PC-9 (cell line): ENCODE measurements at regions not wholly inside any gene's neighbourhood (a gene's known extent, or its start where the extent isn't known, plus 50 kb on each side); places are given as distances from the start of the nearest gene placed in this dataset.

Source experiments
- CTCF ChIP-seq: fragments of 200-600 bp; sonication (generic); conservative IDR thresholded peaks from 2 replicates; pipeline ENCODE4 v1.6.1; 2017; ENCODE audit warnings: mixed run types, antibody characterized with exemption, mild to moderate bottlenecking, moderate library complexity
- EZH2 ChIP-seq: fragments of 200-600 bp; sonication (generic); IDR thresholded peaks from 2 replicates; pipeline ENCODE4 v1.8.0; 2017; ENCODE audit warnings: antibody characterized with exemption, low read depth

GRCh38 chr4:61011051-61011450 is 189.1 kb upstream of the ADGRL3 start:
- no peak for TF ChIP-seq EZH2
- no peak for TF ChIP-seq CTCF
